ENCODE measurements at regions not wholly inside any gene's neighbourhood (a gene's known extent, or its start where the extent isn't known, plus 50 kb on each side); places are given as distances from the start of the nearest gene placed in this dataset.

GRCh38 chr6:14598017-14598864 lies 480.7 kb downstream of the CD83 start:
- TF ChIP-seq CREB5 (CRISPR knock-in tag; IDR thresholded peaks at IDR 0.05; ENCODE audit: low read depth) (no peak), PATZ1 (CRISPR knock-in tag; IDR thresholded peaks at IDR 0.05; ENCODE audit: borderline replicate concordance) (no peak), ESRRG (CRISPR knock-in tag; IDR thresholded peaks at IDR 0.05) (no peak), SNAI2 (CRISPR knock-in tag; IDR thresholded peaks at IDR 0.05) (no peak)
